ENCODE measurements at regions not wholly inside any gene's neighbourhood (a gene's known extent, or its start where the extent isn't known, plus 50 kb on each side); places are given as distances from the start of the nearest gene placed in this dataset.

- intact Hi-C loops (cut with DNase I; ENCODE audit: low total_unique reads) (loop anchor here (2.0 kb wide), 1 partner anchor 72 kb away; no protein-coding TSS in a partner anchor), in situ Hi-C loops (cut with MboI; ENCODE audit: low pct_ligation_motif_present in 1 of 4, low pct_unique_long_range_greater_than_20kb in 1 of 4, low sequenced_read_pairs in 3 of 4) (no loop called here)
- WGBS, 2 donors (ENCODE audit: low coverage in 1 of 2) = 22 to 33% methylated on average over 4 of the region's 4 CpGs
- Histone ChIP-seq H3K4me1 (no peaks in the 10 kb centered on the region), H3K4me3 (no peak overlapping the region), H3K27me3 (no peaks in the 10 kb centered on the region), H3K9me3 (no peaks in the 10 kb centered on the region), H3K36me3 (no peaks in the 10 kb centered on the region), H3K27ac (no peak overlapping the region)
- TF ChIP-seq EP300 (IDR thresholded peaks at IDR 0.05; ENCODE audit: low read depth) = no peak
- no peak for TF ChIP-seq POLR2A (IDR thresholded peaks at IDR 0.05)
- no peak for DNase-seq
Observed at GRCh38 chr3:83946554-83946953, 1012.2 kb upstream of the CADM2 start.

GRCh38 chr3:83948771-83949170 lies 1010.0 kb upstream of the CADM2 start:
- Histone ChIP-seq H3K4me1 (no peaks in the 10 kb centered on the region), H3K36me3 (no peaks in the 10 kb centered on the region), H3K27me3 (no peaks in the 10 kb centered on the region), H3K9me3 (no peaks in the 10 kb centered on the region), H3K27ac (no peak overlapping the region), H3K4me3 (no peak overlapping the region)
- no peak for DNase-seq
- WGBS, 2 donors (ENCODE audit: low coverage in 1 of 2) = 40 to 76% methylated on average over 1 of the region's 1 CpG
- in situ Hi-C loops (cut with MboI; ENCODE audit: low pct_ligation_motif_present in 1 of 4, low pct_unique_long_range_greater_than_20kb in 1 of 4, low sequenced_read_pairs in 3 of 4) (no loop called here), intact Hi-C loops (cut with DNase I; ENCODE audit: low total_unique reads) (no loop called here)
- TF ChIP-seq POLR2AphosphoS5 (IDR thresholded peaks at IDR 0.05) = no peak
- no peak for TF ChIP-seq EP300 (IDR thresholded peaks at IDR 0.05; ENCODE audit: low read depth)
- no peak for TF ChIP-seq POLR2A (IDR thresholded peaks at IDR 0.05)

- TF ChIP-seq CTCF (IDR thresholded peaks at IDR 0.05) = no peak
- no peak for TF ChIP-seq POLR2AphosphoS5 (IDR thresholded peaks at IDR 0.05)
- no peak for TF ChIP-seq EP300 (IDR thresholded peaks at IDR 0.05; ENCODE audit: low read depth)
- no peak for TF ChIP-seq POLR2A (IDR thresholded peaks at IDR 0.05)
- DNase-seq = no peak
- 46 to 59% methylated on average over 3 of the region's 3 CpGs for WGBS, 2 donors (ENCODE audit: low coverage in 1 of 2)
- no peak overlapping the region for H3K4me3 ChIP-seq
- no peak overlapping the region for H3K27ac ChIP-seq
- in situ Hi-C loops (cut with MboI; ENCODE audit: low pct_ligation_motif_present in 1 of 4, low pct_unique_long_range_greater_than_20kb in 1 of 4, low sequenced_read_pairs in 3 of 4) (no loop called here), intact Hi-C loops (cut with DNase I; ENCODE audit: low total_unique reads) (no loop called here)
- no peaks in the 10 kb centered on the region for H3K4me1 ChIP-seq
- no peaks in the 10 kb centered on the region for H3K9me3 ChIP-seq
- no peaks in the 10 kb centered on the region for H3K36me3 ChIP-seq
- H3K27me3 ChIP-seq = no peaks in the 10 kb centered on the region
Observed at GRCh38 chr3:83953417-83954089, 1005.2 kb upstream of the CADM2 start.

GRCh38 chr3:83956431-83956830 lies 1002.4 kb upstream of the CADM2 start:
- intact Hi-C loops (cut with DNase I; ENCODE audit: low total_unique reads) (no loop called here), in situ Hi-C loops (cut with MboI; ENCODE audit: low pct_ligation_motif_present in 1 of 4, low pct_unique_long_range_greater_than_20kb in 1 of 4, low sequenced_read_pairs in 3 of 4) (no loop called here)
- TF ChIP-seq CTCF (IDR thresholded peaks at IDR 0.05) = no peak
- TF ChIP-seq POLR2A (IDR thresholded peaks at IDR 0.05) = no peak
- no peak for TF ChIP-seq EP300 (IDR thresholded peaks at IDR 0.05; ENCODE audit: low read depth)
- TF ChIP-seq POLR2AphosphoS5 (IDR thresholded peaks at IDR 0.05) = no peak
- 88 to 95% methylated on average over 3 of the region's 3 CpGs for WGBS, 2 donors (ENCODE audit: low coverage in 1 of 2)
- H3K4me1 ChIP-seq = no peaks in the 10 kb centered on the region
- no peak for DNase-seq
- H3K9me3 ChIP-seq = no peaks in the 10 kb centered on the region
- H3K27me3 ChIP-seq = no peaks in the 10 kb centered on the region
- no peak overlapping the region for H3K4me3 ChIP-seq
- H3K27ac ChIP-seq = no peak overlapping the region
- H3K36me3 ChIP-seq = no peaks in the 10 kb centered on the region

- Histone ChIP-seq H3K27me3 (no peaks in the 10 kb centered on the region), H3K36me3 (no peaks in the 10 kb centered on the region), H3K9me3 (no peaks in the 10 kb centered on the region), H3K4me1 (no peaks in the 10 kb centered on the region), H3K4me3 (no peak overlapping the region), H3K27ac (no peak overlapping the region)
- DNase-seq = no peak
- TF ChIP-seq EP300 (IDR thresholded peaks at IDR 0.05; ENCODE audit: low read depth) (no peak), POLR2AphosphoS5 (IDR thresholded peaks at IDR 0.05) (no peak), CTCF (IDR thresholded peaks at IDR 0.05) (no peak), POLR2A (IDR thresholded peaks at IDR 0.05) (no peak)
- in situ Hi-C loops (cut with MboI; ENCODE audit: low pct_ligation_motif_present in 1 of 4, low pct_unique_long_range_greater_than_20kb in 1 of 4, low sequenced_read_pairs in 3 of 4) = no loop called here
- intact Hi-C loops (cut with DNase I; ENCODE audit: low total_unique reads) = no loop called here
- 80 to 84% methylated on average over 7 of the region's 7 CpGs for WGBS, 2 donors (ENCODE audit: low coverage in 1 of 2)
Observed at GRCh38 chr3:83968356-83968755, 990.4 kb upstream of the CADM2 start.

All from transverse colon (tissue), 4 donors.